NT2/D1 (cell line): ENCODE measurements at regions not wholly inside any gene's neighbourhood (a gene's known extent, or its start where the extent isn't known, plus 50 kb on each side); places are given as distances from the start of the nearest gene placed in this dataset.
"Not testable (repeated sequence)": the region's sequence is repeated elsewhere in the genome, so short reads cannot be mapped to it uniquely, and the experiment has no call there.

Experiments
- SUZ12 ChIP-seq: IDR thresholded peaks from 2 replicates; pipeline ENCODE4 v1.6.1; 2011; ENCODE audit not compliant: insufficient read length, insufficient read depth; ENCODE audit errors: extremely low read depth
- YY1 ChIP-seq: IDR thresholded peaks from 2 replicates; pipeline ENCODE4 v1.6.1; 2011; ENCODE audit not compliant: insufficient read length, insufficient read depth
- ZNF274 ChIP-seq: IDR thresholded peaks from 2 replicates; pipeline ENCODE4 v1.6.1; 2011; ENCODE audit warnings: mild to moderate bottlenecking, low read depth, low read length

DNA sequence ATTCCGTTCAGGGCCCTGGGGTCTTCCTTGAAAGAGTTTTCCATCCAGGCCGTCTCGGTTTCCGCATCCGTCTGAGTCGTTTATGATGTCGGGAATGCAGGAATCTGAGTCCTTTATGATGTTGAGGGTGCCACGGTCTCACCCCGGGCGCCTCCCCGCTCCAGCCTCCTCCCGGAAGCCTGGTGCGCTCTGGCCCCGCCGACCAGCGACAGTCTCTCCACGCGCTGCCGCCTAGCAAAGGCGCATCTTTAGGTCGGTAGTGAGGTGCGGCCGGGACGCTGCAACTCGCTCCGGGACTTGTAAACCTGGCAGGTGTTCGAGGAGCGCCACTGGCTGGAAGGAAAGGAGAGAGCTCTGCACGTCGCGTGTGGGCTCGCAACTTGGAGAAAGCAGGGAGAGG lies 132.6 kb downstream of the FAM72C start:
- TF ChIP-seq SUZ12, ZNF274, YY1: not testable (repeated sequence)
